ENCODE measurements at regions not wholly inside any gene's neighbourhood (a gene's known extent, or its start where the extent isn't known, plus 50 kb on each side); places are given as distances from the start of the nearest gene placed in this dataset. TPM values are rescaled to one million over a fixed set of nuclear protein-coding genes. Genes with fewer than 3 reads are reported as not detected.

DNA sequence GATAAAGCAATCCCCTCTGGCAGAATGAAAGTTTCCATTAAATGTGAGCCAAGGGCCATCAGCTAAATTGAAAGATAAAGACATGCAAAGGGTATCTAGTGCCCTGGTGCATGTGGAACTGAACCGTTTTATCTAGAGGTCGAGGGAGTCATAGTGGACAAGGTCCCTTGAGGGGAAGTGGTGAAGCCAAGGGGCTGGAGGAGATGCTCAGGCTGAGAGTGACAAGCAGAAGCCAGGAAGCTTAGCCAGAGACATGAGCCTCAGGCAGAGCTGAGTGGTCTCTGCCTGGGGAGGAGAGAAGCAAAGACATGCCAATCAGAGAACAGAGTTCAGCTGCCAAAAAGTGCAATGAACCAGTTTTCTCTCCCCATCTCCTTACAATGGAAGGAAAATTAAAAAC, 68.1 kb upstream of the SLC10A2 start:
- in situ Hi-C loops (cut with MboI) = no loop called here

DNA sequence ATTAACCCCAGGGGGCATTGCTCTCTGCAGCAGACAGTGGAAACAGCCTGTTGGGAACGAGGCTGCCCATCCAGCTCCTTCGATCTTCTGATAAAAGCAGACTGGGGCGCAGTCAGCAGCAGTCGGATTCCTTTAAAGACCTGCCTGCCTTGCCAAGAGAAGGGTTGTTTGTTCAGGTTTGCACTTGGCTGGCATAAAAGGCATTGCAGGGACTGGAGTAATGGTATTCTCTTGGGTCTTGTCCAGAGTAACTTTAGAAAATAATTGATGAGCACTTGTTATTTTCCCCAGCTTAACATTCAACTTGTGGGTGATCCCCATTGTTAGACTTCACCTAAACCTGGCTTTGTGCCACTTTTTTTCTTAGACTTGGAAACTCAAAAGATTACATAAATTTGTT, 67.3 kb upstream of the SLC10A2 start:
- Histone ChIP-seq H3K9me3 (ENCODE audit: low read depth) (no peaks in the 10 kb centered on the region), H3K4me1 (ENCODE audit: insufficient read depth) (no peaks in the 10 kb centered on the region), H3K79me2 (ENCODE audit: insufficient read depth) (no peaks in the 10 kb centered on the region), H3K4me2 (ENCODE audit: unreplicated experiment) (no peak overlapping the region), H3K4me3 (no peak overlapping the region), H3F3A (ENCODE audit: insufficient read depth) (no peaks in the 10 kb centered on the region), H3K9ac (no peak overlapping the region), H2AFZ (no peak overlapping the region), H3K9me2 (ENCODE audit: insufficient read depth) (no peaks in the 10 kb centered on the region), H3K27ac (no peak overlapping the region), H4K20me1 (ENCODE audit: insufficient read depth) (no peaks in the 10 kb centered on the region), H3K36me3 (ENCODE audit: low read depth) (no peaks in the 10 kb centered on the region), H3K27me3 (replicated peaks; ENCODE audit: insufficient read depth) (no peaks in the 10 kb centered on the region)
- in situ Hi-C loops (cut with MboI) = no loop called here
- 17 to 29% methylated on average over 4 of the region's 4 CpGs for WGBS, 2 experiments (ENCODE audit: low coverage in 1 of 2, low lambda C conversion rate in 2 of 2, missing lambda C conversion rate in 2 of 2)
- peak; percentile 1 for DNase-seq
- TF ChIP-seq EZH2phosphoT487 (IDR thresholded peaks at IDR 0.05; ENCODE audit: insufficient read depth, low read depth) (no peak), EZH2 (IDR thresholded peaks at IDR 0.05; ENCODE audit: insufficient read depth, poor library complexity, severe bottlenecking) (no peak)

More for the DNA sequence above, 68.1 kb upstream of the SLC10A2 start:
- Histone ChIP-seq H3K4me1 (ENCODE audit: insufficient read depth) (no peaks in the 10 kb centered on the region), H3K4me3 (no peak overlapping the region), H3K79me2 (ENCODE audit: insufficient read depth) (no peaks in the 10 kb centered on the region), H3K9me3 (ENCODE audit: low read depth) (no peaks in the 10 kb centered on the region), H3K9ac (no peak overlapping the region), H2AFZ (no peak overlapping the region), H3F3A (ENCODE audit: insufficient read depth) (no peaks in the 10 kb centered on the region), H3K4me2 (ENCODE audit: unreplicated experiment) (no peak overlapping the region), H3K27me3 (replicated peaks; ENCODE audit: insufficient read depth) (no peaks in the 10 kb centered on the region), H3K27ac (no peak overlapping the region), H4K20me1 (ENCODE audit: insufficient read depth) (no peaks in the 10 kb centered on the region), H3K36me3 (ENCODE audit: low read depth) (no peaks in the 10 kb centered on the region), H3K9me2 (ENCODE audit: insufficient read depth) (no peaks in the 10 kb centered on the region)
- 0 to 2% methylated on average over 2 of the region's 2 CpGs for WGBS, 2 experiments (ENCODE audit: low coverage in 1 of 2, low lambda C conversion rate in 2 of 2, missing lambda C conversion rate in 2 of 2)
- no peak for DNase-seq
- no peak for TF ChIP-seq EZH2phosphoT487 (IDR thresholded peaks at IDR 0.05; ENCODE audit: insufficient read depth, low read depth)

DNA sequence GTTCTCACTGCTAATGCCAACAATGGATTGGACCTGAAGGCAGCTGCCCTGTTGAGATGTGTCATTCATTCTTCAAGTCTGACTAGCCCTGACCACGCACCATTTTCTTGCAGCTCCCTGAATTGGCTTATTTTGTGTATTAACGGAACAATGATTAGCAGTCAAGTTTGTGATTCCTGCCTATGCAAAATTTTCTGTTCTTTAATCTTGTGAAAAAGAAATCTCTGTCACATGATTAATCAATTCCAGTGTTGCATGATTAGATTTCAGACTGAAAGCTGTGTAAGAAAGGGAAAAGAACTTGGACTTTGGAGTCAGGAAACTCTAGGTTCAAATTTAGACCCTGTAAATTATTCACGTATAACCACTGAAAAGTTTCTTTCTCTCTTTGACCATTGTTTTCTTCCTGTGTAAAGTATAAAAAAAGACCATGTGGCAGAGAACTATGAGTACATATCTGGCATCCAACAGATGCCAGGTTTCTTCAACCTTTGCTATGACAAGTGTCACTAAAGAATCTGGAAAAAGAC, 64.5 kb upstream of the SLC10A2 start:
- WGBS, 2 experiments (ENCODE audit: low coverage in 1 of 2, low lambda C conversion rate in 2 of 2, missing lambda C conversion rate in 2 of 2) = 18 to 19% methylated on average over 3 of the region's 3 CpGs
- DNase-seq = no peak

DNA sequence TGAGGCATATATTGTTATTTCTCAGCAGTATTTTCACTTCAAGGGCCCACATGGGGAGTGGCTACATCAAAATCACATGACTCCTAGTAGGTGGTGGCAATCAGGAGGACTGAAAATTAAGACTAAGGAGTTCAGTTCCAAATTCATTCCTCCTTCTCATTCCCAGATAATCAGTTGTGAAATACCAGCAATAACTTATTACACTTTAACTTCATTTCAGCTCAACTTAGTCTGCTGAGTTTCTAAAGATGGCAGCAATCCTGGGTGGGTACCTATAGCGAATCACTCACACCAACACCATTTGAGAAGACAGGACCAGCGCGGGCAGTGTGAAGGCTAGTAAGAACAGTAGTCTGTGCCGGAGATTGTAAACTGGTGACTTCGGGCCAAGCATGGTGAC, 63.9 kb upstream of the SLC10A2 start:
- no peak overlapping the region for H2AFZ ChIP-seq
- H3K27ac ChIP-seq = no peak overlapping the region
- H4K20me1 ChIP-seq (ENCODE audit: insufficient read depth) = no peaks in the 10 kb centered on the region
- in situ Hi-C loops (cut with MboI) = no loop called here
- WGBS, 2 experiments (ENCODE audit: low coverage in 1 of 2, low lambda C conversion rate in 2 of 2, missing lambda C conversion rate in 2 of 2) = 27% methylated on average over 5 of the region's 5 CpGs
- no peaks in the 10 kb centered on the region for H3F3A ChIP-seq (ENCODE audit: insufficient read depth)
- H3K9me3 ChIP-seq (ENCODE audit: low read depth) = no peaks in the 10 kb centered on the region
- H3K4me1 ChIP-seq (ENCODE audit: insufficient read depth) = no peaks in the 10 kb centered on the region
- H3K4me2 ChIP-seq (ENCODE audit: unreplicated experiment) = no peak overlapping the region
- H3K9ac ChIP-seq = no peak overlapping the region
- TF ChIP-seq EZH2 (IDR thresholded peaks at IDR 0.05; ENCODE audit: insufficient read depth, poor library complexity, severe bottlenecking) (no peak), EZH2phosphoT487 (IDR thresholded peaks at IDR 0.05; ENCODE audit: insufficient read depth, low read depth) (no peak)
- no peak for DNase-seq
- H3K27me3 ChIP-seq (replicated peaks; ENCODE audit: insufficient read depth) = no peaks in the 10 kb centered on the region
- no peak overlapping the region for H3K4me3 ChIP-seq
- no peaks in the 10 kb centered on the region for H3K36me3 ChIP-seq (ENCODE audit: low read depth)
- no peaks in the 10 kb centered on the region for H3K9me2 ChIP-seq (ENCODE audit: insufficient read depth)
- no peaks in the 10 kb centered on the region for H3K79me2 ChIP-seq (ENCODE audit: insufficient read depth)

More for the DNA sequence above, 64.5 kb upstream of the SLC10A2 start:
- no peaks in the 10 kb centered on the region for H4K20me1 ChIP-seq (ENCODE audit: insufficient read depth)
- TF ChIP-seq EZH2 (IDR thresholded peaks at IDR 0.05; ENCODE audit: insufficient read depth, poor library complexity, severe bottlenecking) (no peak), EZH2phosphoT487 (IDR thresholded peaks at IDR 0.05; ENCODE audit: insufficient read depth, low read depth) (no peak)
- H3K4me2 ChIP-seq (ENCODE audit: unreplicated experiment) = no peak overlapping the region
- H3F3A ChIP-seq (ENCODE audit: insufficient read depth) = no peaks in the 10 kb centered on the region
- no peak overlapping the region for H3K27ac ChIP-seq
- no peak overlapping the region for H3K9ac ChIP-seq
- H3K36me3 ChIP-seq (ENCODE audit: low read depth) = no peaks in the 10 kb centered on the region
- no peak overlapping the region for H3K4me3 ChIP-seq
- H3K4me1 ChIP-seq (ENCODE audit: insufficient read depth) = no peaks in the 10 kb centered on the region
- H3K9me2 ChIP-seq (ENCODE audit: insufficient read depth) = no peaks in the 10 kb centered on the region
- H3K27me3 ChIP-seq (replicated peaks; ENCODE audit: insufficient read depth) = no peaks in the 10 kb centered on the region
- H2AFZ ChIP-seq = no peak overlapping the region
- in situ Hi-C loops (cut with MboI) = no loop called here
- no peaks in the 10 kb centered on the region for H3K79me2 ChIP-seq (ENCODE audit: insufficient read depth)
- no peaks in the 10 kb centered on the region for H3K9me3 ChIP-seq (ENCODE audit: low read depth)

Small RNA genes in the stretch of these regions (small RNA-seq; reads per million reads assigned to genes)
- gene RF00402 (ENCODE audit: low read depth, low replicate concordance) (not detected), gene RF02090 (ENCODE audit: low read depth, low replicate concordance) (not detected), gene RF02091 (ENCODE audit: low read depth, low replicate concordance) (not detected), gene RNA5SP38 (ENCODE audit: low read depth, low replicate concordance) (not detected)
